ENCODE measurements at regions not wholly inside any gene's neighbourhood (a gene's known extent, or its start where the extent isn't known, plus 50 kb on each side); places are given as distances from the start of the nearest gene placed in this dataset.

DNA sequence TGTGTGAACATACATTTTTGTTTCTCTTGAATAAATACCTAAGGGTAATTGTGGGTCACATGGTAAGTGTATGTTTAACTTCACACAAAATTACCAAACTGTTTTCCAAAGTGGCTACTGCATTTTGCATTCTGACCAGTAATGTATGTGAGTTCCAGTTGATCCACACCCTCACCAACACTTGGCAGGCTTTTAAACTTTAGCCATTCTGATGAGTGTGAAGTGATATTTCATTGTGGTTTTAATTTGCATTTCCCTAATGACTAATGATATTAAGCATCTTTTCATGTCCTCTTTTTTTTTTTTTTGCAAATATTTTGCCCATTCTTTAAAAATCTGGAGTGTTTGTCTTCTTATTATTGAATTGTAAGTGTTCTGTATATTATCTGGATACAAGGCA, 53.5 kb upstream of the MAST4 start (continued):
- no peak for TF ChIP-seq SAP30 (IDR thresholded peaks at IDR 0.05; ENCODE audit: insufficient read depth, insufficient replicate concordance, low read length)
